PC-3 (cell line): ENCODE measurements at regions not wholly inside any gene's neighbourhood (a gene's known extent, or its start where the extent isn't known, plus 50 kb on each side); places are given as distances from the start of the nearest gene placed in this dataset.

Source experiments
- EZH2 ChIP-seq: fragments of 300-600 bp; sonication (generic); IDR thresholded peaks from one replicate; pipeline ENCODE4 v1.6.1; 2017; ENCODE audit warnings: antibody characterized with exemption, mild to moderate bottlenecking, low read length; ENCODE audit not compliant: unreplicated experiment
- EZH2phosphoT487 ChIP-seq: fragments of 300-600 bp; sonication (generic); IDR thresholded peaks from 2 replicates; pipeline ENCODE4 v1.6.1; 2018; ENCODE audit warnings: mild to moderate bottlenecking, antibody characterized with exemption, low read length, borderline replicate concordance
- TF ChIP-seq, protein P1 (sequence below): fragments of 300-600 bp; sonication (generic); conservative IDR thresholded peaks from 2 replicates; pipeline ENCODE4 v1.5.1; 2017; ENCODE audit warnings: antibody characterized with exemption, low read depth, mild to moderate bottlenecking, low read length

DNA sequence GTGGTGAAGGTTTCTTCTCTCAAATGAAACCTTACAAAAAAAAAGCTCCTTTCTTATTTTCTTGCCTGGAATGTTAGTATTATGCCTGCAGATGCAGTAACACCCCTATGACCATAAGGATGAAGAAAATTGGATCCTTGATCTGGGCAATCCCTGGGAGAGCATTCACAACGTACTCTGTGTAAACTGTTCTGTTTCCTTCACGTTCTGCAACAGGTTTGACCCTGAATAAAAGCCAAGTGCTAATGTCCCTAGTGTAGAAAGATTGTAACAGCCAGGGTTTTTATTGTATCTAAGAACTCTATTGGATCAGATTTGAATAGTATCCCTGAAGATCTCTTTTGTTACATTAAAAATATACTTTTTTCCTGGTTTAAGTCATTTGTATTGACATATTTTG is 1639.6 kb upstream of the ACO1 start:
- TF ChIP-seq, protein P1, sequence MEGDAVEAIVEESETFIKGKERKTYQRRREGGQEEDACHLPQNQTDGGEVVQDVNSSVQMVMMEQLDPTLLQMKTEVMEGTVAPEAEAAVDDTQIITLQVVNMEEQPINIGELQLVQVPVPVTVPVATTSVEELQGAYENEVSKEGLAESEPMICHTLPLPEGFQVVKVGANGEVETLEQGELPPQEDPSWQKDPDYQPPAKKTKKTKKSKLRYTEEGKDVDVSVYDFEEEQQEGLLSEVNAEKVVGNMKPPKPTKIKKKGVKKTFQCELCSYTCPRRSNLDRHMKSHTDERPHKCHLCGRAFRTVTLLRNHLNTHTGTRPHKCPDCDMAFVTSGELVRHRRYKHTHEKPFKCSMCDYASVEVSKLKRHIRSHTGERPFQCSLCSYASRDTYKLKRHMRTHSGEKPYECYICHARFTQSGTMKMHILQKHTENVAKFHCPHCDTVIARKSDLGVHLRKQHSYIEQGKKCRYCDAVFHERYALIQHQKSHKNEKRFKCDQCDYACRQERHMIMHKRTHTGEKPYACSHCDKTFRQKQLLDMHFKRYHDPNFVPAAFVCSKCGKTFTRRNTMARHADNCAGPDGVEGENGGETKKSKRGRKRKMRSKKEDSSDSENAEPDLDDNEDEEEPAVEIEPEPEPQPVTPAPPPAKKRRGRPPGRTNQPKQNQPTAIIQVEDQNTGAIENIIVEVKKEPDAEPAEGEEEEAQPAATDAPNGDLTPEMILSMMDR: no peak
- TF ChIP-seq EZH2phosphoT487: no peak
- no peak for TF ChIP-seq EZH2
